ENCODE measurements at regions not wholly inside any gene's neighbourhood (a gene's known extent, or its start where the extent isn't known, plus 50 kb on each side); places are given as distances from the start of the nearest gene placed in this dataset.
"Not testable (repeated sequence)": the region's sequence is repeated elsewhere in the genome, so short reads cannot be mapped to it uniquely, and the experiment has no call there.

DNA sequence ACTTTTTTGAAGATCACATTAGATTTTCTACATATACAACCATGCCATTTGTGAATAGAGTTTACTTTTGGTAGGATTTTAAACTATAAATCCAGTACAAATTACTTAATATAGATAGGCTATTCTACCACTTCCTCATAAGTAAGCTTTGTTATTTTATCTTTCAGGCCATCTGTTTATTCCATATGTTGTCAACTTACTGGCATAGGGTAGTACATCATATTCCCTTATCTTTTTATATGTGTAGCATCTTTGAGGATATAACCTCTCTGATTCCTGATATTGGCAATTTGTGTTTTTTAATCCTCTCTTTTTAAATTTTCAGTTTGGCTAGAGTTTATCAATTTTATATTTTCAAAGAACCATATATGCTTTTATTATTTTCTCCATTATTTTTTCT is 515.4 kb downstream of the DIPK2A start:
- peaks cover 3% of the 10 kb centered on the region for H3K36me3 ChIP-seq (ENCODE audit: insufficient read depth, low read length, poor library complexity, severe bottlenecking)
- POLR2A ChIA-PET (ENCODE audit: low non-redundant PET): no interaction called here
- TF ChIP-seq, protein P1, sequence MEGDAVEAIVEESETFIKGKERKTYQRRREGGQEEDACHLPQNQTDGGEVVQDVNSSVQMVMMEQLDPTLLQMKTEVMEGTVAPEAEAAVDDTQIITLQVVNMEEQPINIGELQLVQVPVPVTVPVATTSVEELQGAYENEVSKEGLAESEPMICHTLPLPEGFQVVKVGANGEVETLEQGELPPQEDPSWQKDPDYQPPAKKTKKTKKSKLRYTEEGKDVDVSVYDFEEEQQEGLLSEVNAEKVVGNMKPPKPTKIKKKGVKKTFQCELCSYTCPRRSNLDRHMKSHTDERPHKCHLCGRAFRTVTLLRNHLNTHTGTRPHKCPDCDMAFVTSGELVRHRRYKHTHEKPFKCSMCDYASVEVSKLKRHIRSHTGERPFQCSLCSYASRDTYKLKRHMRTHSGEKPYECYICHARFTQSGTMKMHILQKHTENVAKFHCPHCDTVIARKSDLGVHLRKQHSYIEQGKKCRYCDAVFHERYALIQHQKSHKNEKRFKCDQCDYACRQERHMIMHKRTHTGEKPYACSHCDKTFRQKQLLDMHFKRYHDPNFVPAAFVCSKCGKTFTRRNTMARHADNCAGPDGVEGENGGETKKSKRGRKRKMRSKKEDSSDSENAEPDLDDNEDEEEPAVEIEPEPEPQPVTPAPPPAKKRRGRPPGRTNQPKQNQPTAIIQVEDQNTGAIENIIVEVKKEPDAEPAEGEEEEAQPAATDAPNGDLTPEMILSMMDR (conservative IDR thresholded peaks at IDR 0.05; ENCODE audit: low read depth, low read length): no peak

DNA sequence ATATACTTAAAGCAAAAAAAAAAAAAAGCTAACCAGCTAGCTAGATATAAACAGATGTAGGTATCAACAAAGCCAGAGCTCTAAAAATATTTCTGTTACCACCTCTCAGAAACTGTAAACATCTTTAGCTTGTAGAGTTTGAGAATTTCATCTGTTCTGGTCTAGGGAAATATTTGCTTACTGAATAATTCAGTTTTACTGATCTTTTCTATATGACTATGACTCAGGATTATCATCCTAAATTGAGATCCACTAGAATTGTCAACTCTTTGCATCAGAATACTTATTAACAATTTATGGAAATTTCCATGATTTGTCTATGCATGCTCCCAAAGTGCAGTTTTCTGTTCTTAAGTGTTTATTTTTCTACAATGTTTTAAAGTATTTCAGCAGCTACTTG is 517.3 kb downstream of the DIPK2A start:
- Histone ChIP-seq H3K27me3 (replicated peaks; ENCODE audit: insufficient read depth, low read depth, low read length, poor library complexity) (no peaks in the 10 kb centered on the region), H3K27ac (ENCODE audit: low read depth, low read length, poor library complexity, severe bottlenecking) (no peak overlapping the region), H3K4me3 (ENCODE audit: low read depth, low read length, poor library complexity, severe bottlenecking) (no peak overlapping the region), H3K36me3 (ENCODE audit: insufficient read depth, low read length, poor library complexity, severe bottlenecking) (peaks cover 3% of the 10 kb centered on the region), H3K9me3 (ENCODE audit: low read depth, low read length, poor library complexity, severe bottlenecking) (no peaks in the 10 kb centered on the region), H3K4me1 (ENCODE audit: insufficient read depth, low read length, poor library complexity, severe bottlenecking) (peaks cover 39% of the 10 kb centered on the region)
- POLR2A ChIA-PET (ENCODE audit: low non-redundant PET): no interaction called here
- no peak for TF ChIP-seq EZH2 (IDR thresholded peaks at IDR 0.05; ENCODE audit: borderline replicate concordance, low read depth, low read length, poor library complexity, severe bottlenecking)
- TF ChIP-seq, protein P1 (conservative IDR thresholded peaks at IDR 0.05; ENCODE audit: low read depth, low read length): no peak
- no TSS peak for BruUV-seq (replicated peaks)
- DNase-seq (ENCODE audit: low spot score): no peak
- CTCF ChIA-PET: interaction anchor here (0.5 to 0.6 kb wide), 2 partner anchors 1449 to 1701 kb away, joined by 4 read pairs; no protein-coding TSS in a partner anchor
- intact Hi-C loops (cut with micrococcal nuclease; ENCODE audit: unreplicated experiment): no loop called here

More for the DNA sequence above, 515.4 kb downstream of the DIPK2A start:
- intact Hi-C loops (cut with micrococcal nuclease; ENCODE audit: unreplicated experiment): no loop called here
- CTCF ChIA-PET: no interaction called here
- no TSS peak for BruUV-seq (replicated peaks)
- H3K4me3 ChIP-seq (ENCODE audit: low read depth, low read length, poor library complexity, severe bottlenecking): no peak overlapping the region
- peaks cover 32% of the 10 kb centered on the region for H3K4me1 ChIP-seq (ENCODE audit: insufficient read depth, low read length, poor library complexity, severe bottlenecking)
- H3K9me3 ChIP-seq (ENCODE audit: low read depth, low read length, poor library complexity, severe bottlenecking): no peaks in the 10 kb centered on the region
- no peaks in the 10 kb centered on the region for H3K27me3 ChIP-seq (replicated peaks; ENCODE audit: insufficient read depth, low read depth, low read length, poor library complexity)
- H3K27ac ChIP-seq (ENCODE audit: low read depth, low read length, poor library complexity, severe bottlenecking): no peak overlapping the region
- no peak for DNase-seq (ENCODE audit: low spot score)

DNA sequence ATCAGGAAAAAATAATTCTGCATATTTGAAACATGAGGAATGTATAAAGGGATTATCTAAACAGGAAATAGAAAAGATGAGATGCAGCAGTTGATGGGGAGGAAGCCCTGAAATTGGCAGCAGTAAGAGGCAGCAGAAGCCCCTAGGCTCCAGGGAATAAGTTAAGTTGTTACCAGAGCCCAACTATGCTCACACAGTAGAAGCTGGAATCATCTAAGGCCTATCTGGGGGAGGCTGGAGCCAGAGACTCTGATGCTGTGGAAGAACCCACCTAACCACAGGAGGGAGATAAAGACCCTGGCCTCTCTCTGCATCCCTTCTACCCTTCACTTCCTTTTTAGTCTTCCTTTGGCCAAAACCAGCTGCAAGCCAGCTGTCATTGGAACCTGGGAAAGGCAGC is 519.7 kb downstream of the DIPK2A start:
- no TSS peak for BruUV-seq (replicated peaks)
- intact Hi-C loops (cut with micrococcal nuclease; ENCODE audit: unreplicated experiment): loop anchor here (10.0 kb wide), 1 partner anchor 283 kb away; no protein-coding TSS in a partner anchor
- CTCF ChIA-PET: no interaction called here
- POLR2A ChIA-PET (ENCODE audit: low non-redundant PET): no interaction called here
- peak; percentile 96 for DNase-seq (ENCODE audit: low spot score)
- peak overlapping the region; percentile 75 for H3K27ac ChIP-seq (ENCODE audit: low read depth, low read length, poor library complexity, severe bottlenecking)
- TF ChIP-seq, protein P1 (conservative IDR thresholded peaks at IDR 0.05; ENCODE audit: low read depth, low read length): peak; percentile 33; the same call in 1 of the 2 replicates
- no peak for TF ChIP-seq EZH2 (IDR thresholded peaks at IDR 0.05; ENCODE audit: borderline replicate concordance, low read depth, low read length, poor library complexity, severe bottlenecking)
- H3K36me3 ChIP-seq (ENCODE audit: insufficient read depth, low read length, poor library complexity, severe bottlenecking): peaks cover 3% of the 10 kb centered on the region
- H3K4me3 ChIP-seq (ENCODE audit: low read depth, low read length, poor library complexity, severe bottlenecking): no peak overlapping the region
- H3K27me3 ChIP-seq (replicated peaks; ENCODE audit: insufficient read depth, low read depth, low read length, poor library complexity): no peaks in the 10 kb centered on the region
- H3K9me3 ChIP-seq (ENCODE audit: low read depth, low read length, poor library complexity, severe bottlenecking): no peaks in the 10 kb centered on the region
- H3K4me1 ChIP-seq (ENCODE audit: insufficient read depth, low read length, poor library complexity, severe bottlenecking): peaks cover 39% of the 10 kb centered on the region

DNA sequence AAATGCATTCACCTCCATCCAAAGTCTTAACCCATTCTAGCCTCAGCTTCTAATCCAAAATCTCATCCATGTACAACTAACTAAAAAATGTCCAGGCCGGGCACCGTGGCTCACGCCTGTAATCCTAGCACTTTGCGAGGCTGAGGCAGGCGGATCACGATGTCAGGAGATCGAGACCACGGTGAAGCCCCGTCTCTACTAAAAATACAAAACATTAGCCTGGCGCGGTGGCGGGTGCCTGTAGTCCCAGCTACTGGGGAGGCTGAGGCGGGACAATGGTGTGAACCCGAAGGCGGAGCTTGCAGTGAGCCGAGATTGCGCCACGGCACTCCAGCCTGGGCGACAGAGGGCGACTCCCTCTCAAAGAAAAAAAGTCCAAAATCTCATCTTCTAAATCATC is 523.0 kb downstream of the DIPK2A start:
- POLR2A ChIA-PET (ENCODE audit: low non-redundant PET); H3K27ac ChIP-seq (ENCODE audit: low read depth, low read length, poor library complexity, severe bottlenecking); H3K27me3 ChIP-seq (replicated peaks; ENCODE audit: insufficient read depth, low read depth, low read length, poor library complexity); H3K36me3 ChIP-seq (ENCODE audit: insufficient read depth, low read length, poor library complexity, severe bottlenecking); BruUV-seq (replicated peaks); DNase-seq (ENCODE audit: low spot score); CTCF ChIA-PET; H3K9me3 ChIP-seq (ENCODE audit: low read depth, low read length, poor library complexity, severe bottlenecking); H3K4me3 ChIP-seq (ENCODE audit: low read depth, low read length, poor library complexity, severe bottlenecking): not testable (repeated sequence)
- intact Hi-C loops (cut with micrococcal nuclease; ENCODE audit: unreplicated experiment): loop anchor here (10.0 kb wide), 1 partner anchor 280 kb away; no protein-coding TSS in a partner anchor
- peaks cover 44% of the 10 kb centered on the region for H3K4me1 ChIP-seq (ENCODE audit: insufficient read depth, low read length, poor library complexity, severe bottlenecking)

All from A673 (cell line).